WTC11 (cell line): ENCODE measurements at regions not wholly inside any gene's neighbourhood (a gene's known extent, or its start where the extent isn't known, plus 50 kb on each side); places are given as distances from the start of the nearest gene placed in this dataset.
A peak's percentile ranks its signal among the peaks of the same experiment; 100 is the strongest.
"Not testable (repeated sequence)": the region's sequence is repeated elsewhere in the genome, so short reads cannot be mapped to it uniquely, and the experiment has no call there.

Source experiments
- ATAC-seq: fragments of 200-7000 bp; cut with Tn5 transposase; 2 replicates; pipeline ENCODE4 v1.10.0; 2021; ENCODE audit warnings: mild to moderate bottlenecking, moderate library complexity
- CTCF ChIA-PET: fragments of 300-600 bp; sonication (Branson Sonifier 250); formaldehyde crosslinking; loops from one replicate; lab custom pipeline; 2021; ENCODE audit warnings: antibody characterized with exemption; lab: Charles Lee
- POLR2A ChIA-PET: fragments of 350-600 bp; sonication (Branson Sonifier 250); formaldehyde crosslinking; loops from one replicate; lab custom pipeline; 2021; ENCODE audit warnings: antibody characterized with exemption; lab: Charles Lee
- DNase-seq: peaks from one replicate; pipeline ENCODE4 v3.0.0; 2021; ENCODE audit warnings: low spot score
- H3K27ac Mint-ChIP-seq: 2 replicates; pipeline ENCODE4 v1.8.0; 2021; ENCODE audit warnings: mixed read lengths
- H3K27me3 Mint-ChIP-seq: 2 replicates; pipeline ENCODE4 v1.8.0; 2021; ENCODE audit warnings: low read depth, mild to moderate bottlenecking, moderate library complexity, mixed read lengths
- H3K36me3 Mint-ChIP-seq: 2 replicates; pipeline ENCODE4 v1.8.0; 2021; ENCODE audit warnings: mixed read lengths
- H3K4me1 Mint-ChIP-seq: 2 replicates; pipeline ENCODE4 v1.8.0; 2022; ENCODE audit warnings: mixed read lengths
- H3K4me3 Mint-ChIP-seq: 2 replicates; pipeline ENCODE4 v1.8.0; 2021; ENCODE audit warnings: mild to moderate bottlenecking, moderate library complexity, mixed read lengths
- H3K9me3 Mint-ChIP-seq: 2 replicates; pipeline ENCODE4 v1.8.0; 2021; ENCODE audit warnings: mixed read lengths
- AR ChIP-seq: fragments of 250-450 bp; sonication (Bioruptor Pico); IDR thresholded peaks from 2 replicates; pipeline ENCODE4 v1.9.0; 2021; ENCODE audit warnings: mild to moderate bottlenecking
- ATF6 ChIP-seq: sonication (generic); formaldehyde crosslinking; IDR thresholded peaks from 2 replicates; pipeline ENCODE4 v1.8.1; 2023; ENCODE audit warnings: mild to moderate bottlenecking, missing genetic modification reagents
- CREB1 ChIP-seq: sonication (generic); formaldehyde crosslinking; IDR thresholded peaks from 2 replicates; pipeline ENCODE4 v1.8.0; 2023; ENCODE audit warnings: mild to moderate bottlenecking, missing genetic modification reagents
- ETV6 ChIP-seq: sonication (generic); formaldehyde crosslinking; IDR thresholded peaks from 2 replicates; pipeline ENCODE4 v1.8.1; 2022; ENCODE audit warnings: mild to moderate bottlenecking, missing genetic modification reagents
- GRHL2 ChIP-seq: fragments of 250-450 bp; sonication (Bioruptor Pico); IDR thresholded peaks from 2 replicates; pipeline ENCODE4 v1.8.0; 2022; ENCODE audit warnings: mild to moderate bottlenecking, moderate library complexity; ENCODE audit not compliant: insufficient replicate concordance, severe bottlenecking
- IRF2 ChIP-seq: sonication (generic); formaldehyde crosslinking; IDR thresholded peaks from 2 replicates; pipeline ENCODE4 v1.8.0; 2022; ENCODE audit warnings: low read depth, missing genetic modification reagents, borderline replicate concordance
- NFATC4 ChIP-seq: fragments of 250-450 bp; sonication (Bioruptor Pico); IDR thresholded peaks from 2 replicates; pipeline ENCODE4 v1.9.0; 2021; ENCODE audit warnings: mild to moderate bottlenecking
- RORB ChIP-seq: fragments of 250-450 bp; sonication (Bioruptor Pico); IDR thresholded peaks from 2 replicates; pipeline ENCODE4 v1.9.0; 2021; ENCODE audit warnings: mild to moderate bottlenecking
- STAT6 ChIP-seq: sonication (generic); formaldehyde crosslinking; conservative IDR thresholded peaks from 2 replicates; pipeline ENCODE4 v1.8.1; 2023; ENCODE audit warnings: mild to moderate bottlenecking, low read depth, missing genetic modification reagents, moderate library complexity
- TCF7 ChIP-seq: sonication (generic); formaldehyde crosslinking; IDR thresholded peaks from 2 replicates; pipeline ENCODE4 v1.8.0; 2022; ENCODE audit warnings: mild to moderate bottlenecking, low read depth, missing genetic modification reagents, moderate library complexity
- ZNF317 ChIP-seq: sonication (generic); formaldehyde crosslinking; IDR thresholded peaks from 2 replicates; pipeline ENCODE4 v1.8.1; 2023; ENCODE audit warnings: low read depth, mild to moderate bottlenecking, moderate library complexity, missing genetic modification reagents, borderline replicate concordance
- TF ChIP-seq, protein P1 (sequence below): sonication (generic); formaldehyde crosslinking; IDR thresholded peaks from 2 replicates; pipeline ENCODE4 v1.8.1; 2023; ENCODE audit warnings: mild to moderate bottlenecking, missing genetic modification reagents, borderline replicate concordance
- TF ChIP-seq, protein P2 (sequence below): sonication (generic); formaldehyde crosslinking; IDR thresholded peaks from 2 replicates; pipeline ENCODE4 v1.8.1; 2022; ENCODE audit warnings: low read depth, missing genetic modification reagents, borderline replicate concordance
- TF ChIP-seq, protein P3 (sequence below): sonication (generic); formaldehyde crosslinking; IDR thresholded peaks from 2 replicates; pipeline ENCODE4 v1.8.1; 2022; ENCODE audit warnings: missing genetic modification reagents, borderline replicate concordance
- TF ChIP-seq, protein P4 (sequence below): sonication (generic); formaldehyde crosslinking; IDR thresholded peaks from 2 replicates; pipeline ENCODE4 v1.8.1; 2022; ENCODE audit warnings: mild to moderate bottlenecking, missing genetic modification reagents, moderate library complexity, borderline replicate concordance

- no peak for TF ChIP-seq STAT6 (CRISPR knock-in tag)
- TF ChIP-seq ATF6 (CRISPR knock-in tag): no peak
- TF ChIP-seq NFATC4 (CRISPR knock-in tag): no peak
- TF ChIP-seq, protein P1, sequence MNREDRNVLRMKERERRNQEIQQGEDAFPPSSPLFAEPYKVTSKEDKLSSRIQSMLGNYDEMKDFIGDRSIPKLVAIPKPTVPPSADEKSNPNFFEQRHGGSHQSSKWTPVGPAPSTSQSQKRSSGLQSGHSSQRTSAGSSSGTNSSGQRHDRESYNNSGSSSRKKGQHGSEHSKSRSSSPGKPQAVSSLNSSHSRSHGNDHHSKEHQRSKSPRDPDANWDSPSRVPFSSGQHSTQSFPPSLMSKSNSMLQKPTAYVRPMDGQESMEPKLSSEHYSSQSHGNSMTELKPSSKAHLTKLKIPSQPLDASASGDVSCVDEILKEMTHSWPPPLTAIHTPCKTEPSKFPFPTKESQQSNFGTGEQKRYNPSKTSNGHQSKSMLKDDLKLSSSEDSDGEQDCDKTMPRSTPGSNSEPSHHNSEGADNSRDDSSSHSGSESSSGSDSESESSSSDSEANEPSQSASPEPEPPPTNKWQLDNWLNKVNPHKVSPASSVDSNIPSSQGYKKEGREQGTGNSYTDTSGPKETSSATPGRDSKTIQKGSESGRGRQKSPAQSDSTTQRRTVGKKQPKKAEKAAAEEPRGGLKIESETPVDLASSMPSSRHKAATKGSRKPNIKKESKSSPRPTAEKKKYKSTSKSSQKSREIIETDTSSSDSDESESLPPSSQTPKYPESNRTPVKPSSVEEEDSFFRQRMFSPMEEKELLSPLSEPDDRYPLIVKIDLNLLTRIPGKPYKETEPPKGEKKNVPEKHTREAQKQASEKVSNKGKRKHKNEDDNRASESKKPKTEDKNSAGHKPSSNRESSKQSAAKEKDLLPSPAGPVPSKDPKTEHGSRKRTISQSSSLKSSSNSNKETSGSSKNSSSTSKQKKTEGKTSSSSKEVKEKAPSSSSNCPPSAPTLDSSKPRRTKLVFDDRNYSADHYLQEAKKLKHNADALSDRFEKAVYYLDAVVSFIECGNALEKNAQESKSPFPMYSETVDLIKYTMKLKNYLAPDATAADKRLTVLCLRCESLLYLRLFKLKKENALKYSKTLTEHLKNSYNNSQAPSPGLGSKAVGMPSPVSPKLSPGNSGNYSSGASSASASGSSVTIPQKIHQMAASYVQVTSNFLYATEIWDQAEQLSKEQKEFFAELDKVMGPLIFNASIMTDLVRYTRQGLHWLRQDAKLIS (CRISPR knock-in tag): no peak
- no peak for TF ChIP-seq IRF2 (CRISPR knock-in tag)
- TF ChIP-seq, protein P2, sequence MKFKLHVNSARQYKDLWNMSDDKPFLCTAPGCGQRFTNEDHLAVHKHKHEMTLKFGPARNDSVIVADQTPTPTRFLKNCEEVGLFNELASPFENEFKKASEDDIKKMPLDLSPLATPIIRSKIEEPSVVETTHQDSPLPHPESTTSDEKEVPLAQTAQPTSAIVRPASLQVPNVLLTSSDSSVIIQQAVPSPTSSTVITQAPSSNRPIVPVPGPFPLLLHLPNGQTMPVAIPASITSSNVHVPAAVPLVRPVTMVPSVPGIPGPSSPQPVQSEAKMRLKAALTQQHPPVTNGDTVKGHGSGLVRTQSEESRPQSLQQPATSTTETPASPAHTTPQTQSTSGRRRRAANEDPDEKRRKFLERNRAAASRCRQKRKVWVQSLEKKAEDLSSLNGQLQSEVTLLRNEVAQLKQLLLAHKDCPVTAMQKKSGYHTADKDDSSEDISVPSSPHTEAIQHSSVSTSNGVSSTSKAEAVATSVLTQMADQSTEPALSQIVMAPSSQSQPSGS (CRISPR knock-in tag): no peak
- no peak for TF ChIP-seq TCF7 (CRISPR knock-in tag)
- TF ChIP-seq RORB: no peak
Measured at GRCh38 chr7:68250143-68250542, 1253.5 kb downstream of the TYW1 start (continued).

- Mint-ChIP-seq H3K9me3 (peaks cover 14% of the 10 kb centered on the region), H3K36me3 (peaks cover 15% of the 10 kb centered on the region), H3K27me3 (peaks cover 23% of the 10 kb centered on the region), H3K4me1 (peaks cover 26% of the 10 kb centered on the region)
- CTCF ChIA-PET, DNase-seq, POLR2A ChIA-PET, ATAC-seq, H3K27ac Mint-ChIP-seq, H3K4me3 Mint-ChIP-seq: not testable (repeated sequence)
- TF ChIP-seq, protein P3, sequence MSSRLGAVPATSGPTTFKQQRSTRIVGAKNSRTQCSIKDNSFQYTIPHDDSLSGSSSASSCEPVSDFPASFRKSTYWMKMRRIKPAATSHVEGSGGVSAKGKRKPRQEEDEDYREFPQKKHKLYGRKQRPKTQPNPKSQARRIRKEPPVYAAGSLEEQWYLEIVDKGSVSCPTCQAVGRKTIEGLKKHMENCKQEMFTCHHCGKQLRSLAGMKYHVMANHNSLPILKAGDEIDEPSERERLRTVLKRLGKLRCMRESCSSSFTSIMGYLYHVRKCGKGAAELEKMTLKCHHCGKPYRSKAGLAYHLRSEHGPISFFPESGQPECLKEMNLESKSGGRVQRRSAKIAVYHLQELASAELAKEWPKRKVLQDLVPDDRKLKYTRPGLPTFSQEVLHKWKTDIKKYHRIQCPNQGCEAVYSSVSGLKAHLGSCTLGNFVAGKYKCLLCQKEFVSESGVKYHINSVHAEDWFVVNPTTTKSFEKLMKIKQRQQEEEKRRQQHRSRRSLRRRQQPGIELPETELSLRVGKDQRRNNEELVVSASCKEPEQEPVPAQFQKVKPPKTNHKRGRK (CRISPR knock-in tag): peak; percentile 92
Measured at GRCh38 chr7:68254815-68255214, 1258.2 kb downstream of the TYW1 start.

DNA sequence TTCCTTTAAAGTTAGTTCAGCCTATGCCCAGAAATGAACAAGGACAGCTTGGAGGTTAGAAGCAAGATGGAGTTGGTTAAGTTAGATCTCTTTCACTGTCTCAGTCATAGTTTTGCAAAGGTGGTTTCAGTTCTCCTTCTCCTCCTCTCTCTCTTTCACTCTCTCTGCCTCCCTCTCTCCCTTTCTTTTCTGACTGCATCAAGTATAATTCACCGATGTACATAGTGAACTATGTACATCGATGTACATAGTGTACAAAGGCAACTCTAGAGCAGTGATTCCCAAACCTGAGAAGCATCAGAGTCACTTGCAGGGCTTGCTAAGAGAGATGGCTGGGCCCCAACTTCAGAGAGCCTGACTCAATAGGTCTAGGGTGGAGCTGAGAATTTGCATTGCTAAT is 1259.7 kb downstream of the TYW1 start:
- DNase-seq: no peak
- H3K36me3 Mint-ChIP-seq: peaks cover 18% of the 10 kb centered on the region
- POLR2A ChIA-PET: interaction anchor here (0.6 kb wide), 1 partner anchor 305 kb away, joined by 4 read pairs; no protein-coding TSS in a partner anchor
- TF ChIP-seq NFATC4 (CRISPR knock-in tag) (no peak), GRHL2 (no peak), AR (CRISPR knock-in tag) (no peak), ETV6 (no peak), CREB1 (CRISPR knock-in tag) (no peak), ZNF317 (CRISPR knock-in tag) (no peak)
- TF ChIP-seq, protein P4, sequence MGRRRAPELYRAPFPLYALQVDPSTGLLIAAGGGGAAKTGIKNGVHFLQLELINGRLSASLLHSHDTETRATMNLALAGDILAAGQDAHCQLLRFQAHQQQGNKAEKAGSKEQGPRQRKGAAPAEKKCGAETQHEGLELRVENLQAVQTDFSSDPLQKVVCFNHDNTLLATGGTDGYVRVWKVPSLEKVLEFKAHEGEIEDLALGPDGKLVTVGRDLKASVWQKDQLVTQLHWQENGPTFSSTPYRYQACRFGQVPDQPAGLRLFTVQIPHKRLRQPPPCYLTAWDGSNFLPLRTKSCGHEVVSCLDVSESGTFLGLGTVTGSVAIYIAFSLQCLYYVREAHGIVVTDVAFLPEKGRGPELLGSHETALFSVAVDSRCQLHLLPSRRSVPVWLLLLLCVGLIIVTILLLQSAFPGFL: no peak

More for the DNA sequence above, 1259.7 kb downstream of the TYW1 start:
- CTCF ChIA-PET: interaction anchor here (0.5 kb wide), 1 partner anchor 43 kb away, joined by 4 read pairs; no protein-coding TSS in a partner anchor
- peak; percentile 77 for ATAC-seq
- no peak overlapping the region for H3K4me3 Mint-ChIP-seq
- no peak overlapping the region for H3K27ac Mint-ChIP-seq
- peaks cover 24% of the 10 kb centered on the region for H3K27me3 Mint-ChIP-seq
- H3K4me1 Mint-ChIP-seq: peaks cover 31% of the 10 kb centered on the region
- peaks cover 19% of the 10 kb centered on the region for H3K9me3 Mint-ChIP-seq
